Stimulated activated CD8-positive, alpha-beta memory T cell treated with anti-CD3 and anti-CD28 coated beads, Interleukin-7, amount 100 ng/mL, for 1 hour (primary cell): ENCODE measurements at regions not wholly inside any gene's neighbourhood (a gene's known extent, or its start where the extent isn't known, plus 50 kb on each side); places are given as distances from the start of the nearest gene placed in this dataset.

Source experiments
- DNase-seq, 2 donors: peaks; one replicate each; pipeline ENCODE4 v3.0.0-alpha.2; 2020; ENCODE audit warnings: low read depth in 2 of 2

GRCh38 chr21:24131056-24131455, 1476.2 kb downstream of the MRPL39 start:
- DNase-seq = no peak

- DNase-seq = no peak
These were observed 1479.6 kb downstream of the MRPL39 start for GRCh38 chr21:24127651-24128050.

- no peak for DNase-seq
These were observed 1483.5 kb downstream of the MRPL39 start for GRCh38 chr21:24123785-24124184.

GRCh38 chr21:24118738-24119459, 1488.4 kb downstream of the MRPL39 start:
- no peak for DNase-seq

- DNase-seq = no peak
These were observed 1492.1 kb downstream of the MRPL39 start for GRCh38 chr21:24115141-24115540.

- DNase-seq = no peak
These were observed 1495.3 kb downstream of the MRPL39 start for GRCh38 chr21:24112020-24112419.

- no peak for DNase-seq
These were observed 1496.4 kb downstream of the MRPL39 start for GRCh38 chr21:24110846-24111245.

- no peak for DNase-seq
These were observed 1510.1 kb downstream of the MRPL39 start for GRCh38 chr21:24097181-24097580.

- DNase-seq = no peak
These were observed 1510.6 kb downstream of the MRPL39 start for GRCh38 chr21:24096651-24097050.

- no peak for DNase-seq
These were observed 1514.2 kb downstream of the MRPL39 start for GRCh38 chr21:24093032-24093431.

GRCh38 chr21:24076179-24076578, 1531.1 kb downstream of the MRPL39 start:
- no peak for DNase-seq

- no peak for DNase-seq
These were observed 1551.6 kb downstream of the MRPL39 start for GRCh38 chr21:24055696-24056095.

- no peak for DNase-seq
These were observed 1557.0 kb downstream of the MRPL39 start for GRCh38 chr21:24050231-24050630.

GRCh38 chr21:24046829-24047443, 1560.3 kb downstream of the MRPL39 start:
- DNase-seq = no peak

- no peak for DNase-seq
These were observed 1561.5 kb downstream of the MRPL39 start for GRCh38 chr21:24045775-24046215.

GRCh38 chr21:24045373-24045772, 1561.9 kb downstream of the MRPL39 start:
- DNase-seq = no peak

GRCh38 chr21:24042687-24043086, 1564.6 kb downstream of the MRPL39 start:
- DNase-seq = no peak

- DNase-seq = no peak
These were observed 1574.5 kb downstream of the MRPL39 start for GRCh38 chr21:24032709-24033232.

- no peak for DNase-seq
These were observed 1579.9 kb downstream of the MRPL39 start for GRCh38 chr21:24027396-24027795.

GRCh38 chr21:24025101-24025500, 1582.2 kb downstream of the MRPL39 start:
- no peak for DNase-seq

- DNase-seq = no peak
These were observed 1583.3 kb downstream of the MRPL39 start for GRCh38 chr21:24023936-24024335.

GRCh38 chr21:24023402-24023801, 1583.9 kb downstream of the MRPL39 start:
- DNase-seq = no peak

GRCh38 chr21:24014381-24014780, 1592.9 kb downstream of the MRPL39 start:
- no peak for DNase-seq
